Stimulated activated memory B cell treated with anti-CD40 and anti-IgM and Interleukin-4, amounts not matched to agents 10 μg/mL and 1 μg/mL and 100 μg/mL, for 72 hours (primary cell): ENCODE measurements at regions not wholly inside any gene's neighbourhood (a gene's known extent, or its start where the extent isn't known, plus 50 kb on each side); places are given as distances from the start of the nearest gene placed in this dataset.

Source experiments
- ATAC-seq: fragments of 150-1000 bp; cut with Tn5 transposase; 2 replicates; pipeline ENCODE4 v1.10.0; 2021
- H3K27ac Mint-ChIP-seq: one replicate; pipeline ENCODE4 v1.8.0; 2022; ENCODE audit warnings: mild to moderate bottlenecking, mixed read lengths
- H3K27me3 Mint-ChIP-seq: one replicate; pipeline ENCODE4 v1.8.0; 2022; ENCODE audit warnings: mixed read lengths
- H3K36me3 Mint-ChIP-seq: one replicate; pipeline ENCODE4 v1.8.0; 2022; ENCODE audit warnings: mixed read lengths
- H3K4me1 Mint-ChIP-seq: one replicate; pipeline ENCODE4 v1.8.0; 2022; ENCODE audit warnings: mixed read lengths
- H3K4me3 Mint-ChIP-seq: one replicate; pipeline ENCODE4 v1.8.0; 2022; ENCODE audit warnings: mild to moderate bottlenecking, moderate library complexity, mixed read lengths
- H3K9me3 Mint-ChIP-seq: one replicate; pipeline ENCODE4 v1.8.0; 2022; ENCODE audit warnings: mixed read lengths

DNA sequence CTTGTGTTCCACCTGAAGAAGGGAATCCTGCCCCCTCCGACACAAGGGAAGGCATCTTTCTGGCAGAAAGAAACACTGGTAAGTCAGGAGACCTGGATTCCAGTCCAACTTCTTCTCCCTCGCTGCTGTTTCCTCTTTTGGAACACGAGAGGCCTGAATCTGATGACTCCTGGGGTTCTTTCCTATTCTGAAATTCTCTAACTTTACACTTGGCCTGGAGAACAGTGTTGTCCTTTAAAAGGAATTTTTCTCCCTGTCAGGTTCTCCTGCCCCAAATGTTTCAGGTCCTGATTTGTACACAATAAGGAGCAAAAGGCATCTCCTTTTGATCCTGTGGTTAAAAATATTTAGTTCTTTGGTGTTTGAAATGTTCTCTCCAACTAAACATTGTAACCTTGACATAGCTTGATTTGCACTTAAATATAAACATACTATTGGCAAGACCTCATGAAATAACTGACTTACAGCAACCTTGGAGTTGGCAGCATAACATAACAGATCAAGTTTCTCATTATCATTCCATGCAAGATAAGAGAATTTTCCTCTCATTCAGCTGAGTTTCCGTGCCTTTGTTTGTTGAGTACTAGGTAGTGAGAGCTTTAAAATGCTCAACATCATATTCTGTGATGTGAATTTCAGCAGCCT lies 244.8 kb downstream of the COG6 start:
- no peak for ATAC-seq
- no peaks in the 10 kb centered on the region for H3K36me3 Mint-ChIP-seq
- H3K27me3 Mint-ChIP-seq: no peaks in the 10 kb centered on the region
- H3K9me3 Mint-ChIP-seq: peaks cover 2% of the 10 kb centered on the region
- no peaks in the 10 kb centered on the region for H3K4me1 Mint-ChIP-seq
- no peak overlapping the region for H3K27ac Mint-ChIP-seq
- no peak overlapping the region for H3K4me3 Mint-ChIP-seq

DNA sequence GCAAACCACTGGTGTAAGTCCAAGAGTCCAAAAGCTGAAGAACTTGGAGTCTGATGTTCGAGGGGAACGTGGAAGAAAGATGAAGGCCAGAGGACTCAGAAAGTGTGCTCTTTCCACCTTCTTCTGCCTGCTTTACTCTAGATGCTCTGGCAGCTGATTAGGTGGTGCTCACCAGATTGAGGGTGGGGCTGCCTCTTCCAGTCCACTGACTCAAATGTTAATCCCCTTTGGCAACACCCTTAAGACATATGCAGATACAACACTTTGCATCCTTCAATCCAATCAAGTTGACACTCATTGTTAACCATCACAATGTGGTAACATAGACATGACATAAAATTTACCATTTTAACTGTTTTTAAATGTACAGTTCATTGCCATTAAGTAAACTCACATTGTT lies 249.5 kb downstream of the COG6 start:
- Mint-ChIP-seq H3K9me3 (peaks cover 4% of the 10 kb centered on the region), H3K4me3 (no peak overlapping the region), H3K4me1 (no peaks in the 10 kb centered on the region), H3K36me3 (no peaks in the 10 kb centered on the region), H3K27me3 (no peaks in the 10 kb centered on the region), H3K27ac (no peak overlapping the region)
- no peak for ATAC-seq

DNA sequence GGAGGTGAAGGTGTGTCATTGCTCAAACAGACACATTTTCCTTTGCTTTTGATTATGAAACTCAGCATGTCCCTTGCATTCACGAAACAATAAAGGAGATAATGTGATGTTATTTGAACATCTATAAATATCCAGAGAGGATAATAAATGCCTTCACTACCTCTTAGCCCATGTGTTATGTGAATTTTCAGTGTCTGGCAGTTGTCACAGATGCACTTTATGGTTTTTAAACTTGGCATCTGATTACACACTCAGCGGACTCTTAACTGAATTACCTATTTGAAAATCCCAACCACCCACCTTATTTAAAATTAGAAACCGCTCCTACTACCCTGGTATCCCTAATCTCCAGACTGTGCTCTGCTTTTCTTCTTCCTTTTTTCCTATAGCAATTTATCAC lies 254.2 kb downstream of the COG6 start:
- H3K9me3 Mint-ChIP-seq: peaks cover 4% of the 10 kb centered on the region
- H3K27ac Mint-ChIP-seq: no peak overlapping the region
- H3K36me3 Mint-ChIP-seq: no peaks in the 10 kb centered on the region
- ATAC-seq: no peak
- peaks cover 11% of the 10 kb centered on the region for H3K27me3 Mint-ChIP-seq
- no peak overlapping the region for H3K4me3 Mint-ChIP-seq
- H3K4me1 Mint-ChIP-seq: peaks cover 10% of the 10 kb centered on the region

DNA sequence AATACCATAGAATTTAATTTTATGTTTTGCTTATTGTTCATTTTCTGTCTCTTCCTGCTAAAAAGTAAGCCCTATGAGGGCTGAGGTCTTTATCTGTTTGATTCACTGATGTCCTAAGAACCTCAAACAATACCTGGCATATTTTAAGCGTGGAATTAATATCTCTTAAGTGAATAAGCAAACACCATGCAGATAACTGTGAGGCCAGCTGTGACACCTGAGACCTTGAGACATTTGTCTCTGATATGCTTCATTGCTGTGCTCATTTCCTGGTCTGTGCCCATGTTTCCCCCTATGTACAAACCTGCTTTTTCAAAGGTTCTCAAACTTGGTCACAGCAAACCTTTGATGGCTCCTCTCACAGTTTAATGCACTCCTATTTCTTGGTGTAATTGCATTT lies 254.6 kb downstream of the COG6 start:
- H3K27ac Mint-ChIP-seq: no peak overlapping the region
- peaks cover 10% of the 10 kb centered on the region for H3K4me1 Mint-ChIP-seq
- H3K27me3 Mint-ChIP-seq: peaks cover 11% of the 10 kb centered on the region
- H3K4me3 Mint-ChIP-seq: no peak overlapping the region
- no peak for ATAC-seq
- peaks cover 4% of the 10 kb centered on the region for H3K9me3 Mint-ChIP-seq
- H3K36me3 Mint-ChIP-seq: no peaks in the 10 kb centered on the region

DNA sequence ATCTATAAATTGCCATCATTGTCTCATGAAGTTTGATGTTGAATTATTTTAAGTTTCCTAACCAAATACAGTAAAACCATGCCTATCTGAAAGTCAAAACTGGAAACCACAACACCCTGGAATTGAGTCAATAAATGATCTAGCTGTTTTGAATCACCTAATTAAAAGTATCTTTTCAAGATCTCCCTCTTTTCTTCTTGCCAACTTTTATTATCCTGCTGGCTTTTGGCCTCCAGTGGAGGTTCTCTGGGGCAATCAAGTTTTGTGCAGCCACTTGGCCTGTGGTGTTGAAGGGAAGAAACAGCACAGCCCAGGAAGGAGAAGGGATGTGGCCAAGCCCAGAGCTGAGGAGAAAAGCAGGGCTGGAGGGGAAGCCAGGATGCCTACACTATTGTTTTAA lies 255.4 kb downstream of the COG6 start:
- Mint-ChIP-seq H3K9me3 (no peaks in the 10 kb centered on the region), H3K27ac (no peak overlapping the region), H3K4me1 (peaks cover 10% of the 10 kb centered on the region), H3K27me3 (peaks cover 11% of the 10 kb centered on the region), H3K36me3 (no peaks in the 10 kb centered on the region), H3K4me3 (no peak overlapping the region)
- no peak for ATAC-seq

GRCh38 chr13:39913339-39913738 lies 257.9 kb downstream of the COG6 start:
- peaks cover 10% of the 10 kb centered on the region for H3K4me1 Mint-ChIP-seq
- H3K9me3 Mint-ChIP-seq: no peaks in the 10 kb centered on the region
- H3K27me3 Mint-ChIP-seq: peaks cover 20% of the 10 kb centered on the region
- no peak for ATAC-seq
- H3K36me3 Mint-ChIP-seq: no peaks in the 10 kb centered on the region
- no peak overlapping the region for H3K27ac Mint-ChIP-seq
- H3K4me3 Mint-ChIP-seq: no peak overlapping the region

DNA sequence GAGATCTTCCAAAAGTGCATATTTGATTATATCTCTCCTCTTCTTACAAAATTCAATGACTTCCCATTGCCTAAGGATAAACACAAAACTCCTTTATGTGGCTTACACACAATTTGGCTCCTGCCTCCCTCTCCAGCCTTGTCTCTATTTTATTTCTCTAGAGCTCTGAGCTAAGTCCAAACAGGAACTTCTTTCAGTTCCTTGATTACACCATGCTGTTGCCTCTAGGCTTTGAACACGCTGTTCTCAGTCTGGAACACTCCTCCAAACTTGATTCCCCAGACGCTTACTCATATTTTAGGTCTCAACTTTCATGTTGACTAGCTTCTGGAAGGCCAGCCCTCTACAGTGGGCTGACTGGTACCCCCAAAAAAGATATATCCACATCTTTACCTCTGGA lies 258.5 kb downstream of the COG6 start:
- Mint-ChIP-seq H3K4me3 (no peak overlapping the region), H3K27me3 (peaks cover 20% of the 10 kb centered on the region), H3K36me3 (no peaks in the 10 kb centered on the region), H3K4me1 (peaks cover 10% of the 10 kb centered on the region), H3K27ac (no peak overlapping the region), H3K9me3 (no peaks in the 10 kb centered on the region)
- ATAC-seq: peak; percentile 34

- Mint-ChIP-seq H3K4me1 (peaks cover 6% of the 10 kb centered on the region), H3K36me3 (no peaks in the 10 kb centered on the region), H3K27me3 (peaks cover 28% of the 10 kb centered on the region), H3K27ac (no peak overlapping the region), H3K4me3 (no peak overlapping the region), H3K9me3 (no peaks in the 10 kb centered on the region)
- ATAC-seq: no peak
Observed at GRCh38 chr13:39915418-39915817, 260.0 kb downstream of the COG6 start.

DNA sequence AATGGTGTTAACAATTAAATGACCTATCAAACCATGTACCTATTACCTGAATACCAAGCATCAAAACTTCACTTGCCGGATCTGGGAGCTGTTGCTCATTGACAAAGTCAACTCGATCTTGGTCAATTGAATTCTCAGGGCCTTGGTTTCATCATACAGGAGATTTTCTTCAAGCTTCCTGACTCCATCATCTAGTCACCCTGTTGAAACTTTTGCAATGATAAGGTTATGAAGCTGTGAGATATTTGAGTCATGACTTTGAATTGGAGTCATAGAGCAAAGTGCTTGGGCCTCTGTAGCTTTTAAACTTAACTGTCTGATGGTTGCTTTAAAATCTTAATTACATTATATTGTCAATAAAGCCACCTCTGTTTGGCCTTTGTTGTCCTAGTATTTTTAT lies 260.9 kb downstream of the COG6 start:
- Mint-ChIP-seq H3K4me3 (no peak overlapping the region), H3K36me3 (no peaks in the 10 kb centered on the region), H3K4me1 (no peaks in the 10 kb centered on the region), H3K9me3 (no peaks in the 10 kb centered on the region), H3K27ac (no peak overlapping the region), H3K27me3 (peaks cover 28% of the 10 kb centered on the region)
- no peak for ATAC-seq

DNA sequence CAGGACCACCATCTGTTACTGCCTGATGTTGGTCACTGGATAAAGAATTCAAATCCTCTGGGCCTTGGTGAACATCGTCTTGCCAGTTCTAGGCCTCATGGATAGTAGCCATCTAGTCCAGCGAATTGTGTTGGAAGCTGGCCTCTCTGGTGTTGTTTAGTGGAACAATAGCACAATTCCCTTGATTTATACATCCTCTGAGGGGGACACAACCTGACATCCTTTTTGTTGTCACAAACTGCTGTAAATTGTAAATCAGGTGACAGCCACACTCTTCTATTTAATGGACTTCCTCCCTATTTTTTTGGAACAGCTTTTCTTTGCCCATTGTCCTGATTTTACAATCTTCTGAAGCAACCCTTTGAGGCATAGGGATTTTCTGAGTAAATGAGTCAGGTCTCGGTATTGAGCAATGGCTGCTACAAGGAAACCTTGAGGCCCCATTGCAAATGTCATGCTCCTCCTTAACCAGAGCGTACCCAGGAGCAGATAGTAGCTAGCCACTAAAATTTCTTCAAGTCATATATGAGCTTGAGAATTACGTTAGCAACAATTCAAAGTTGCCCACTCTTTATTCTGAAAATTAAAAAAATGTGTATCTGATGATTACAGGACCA lies 263.3 kb downstream of the COG6 start:
- Mint-ChIP-seq H3K27me3 (peaks cover 23% of the 10 kb centered on the region), H3K36me3 (no peaks in the 10 kb centered on the region), H3K9me3 (peaks cover 5% of the 10 kb centered on the region), H3K27ac (no peak overlapping the region), H3K4me1 (no peaks in the 10 kb centered on the region), H3K4me3 (no peak overlapping the region)
- ATAC-seq: no peak

- Mint-ChIP-seq H3K4me1 (no peaks in the 10 kb centered on the region), H3K36me3 (no peaks in the 10 kb centered on the region), H3K27me3 (peaks cover 25% of the 10 kb centered on the region), H3K4me3 (no peak overlapping the region), H3K9me3 (peaks cover 12% of the 10 kb centered on the region), H3K27ac (no peak overlapping the region)
- ATAC-seq: no peak
Observed at GRCh38 chr13:39920613-39921012, 265.2 kb downstream of the COG6 start.

GRCh38 chr13:39926345-39926744 lies 270.9 kb downstream of the COG6 start:
- Mint-ChIP-seq H3K9me3 (peaks cover 14% of the 10 kb centered on the region), H3K4me1 (no peaks in the 10 kb centered on the region), H3K27ac (no peak overlapping the region), H3K27me3 (peaks cover 45% of the 10 kb centered on the region), H3K4me3 (no peak overlapping the region), H3K36me3 (no peaks in the 10 kb centered on the region)
- no peak for ATAC-seq

DNA sequence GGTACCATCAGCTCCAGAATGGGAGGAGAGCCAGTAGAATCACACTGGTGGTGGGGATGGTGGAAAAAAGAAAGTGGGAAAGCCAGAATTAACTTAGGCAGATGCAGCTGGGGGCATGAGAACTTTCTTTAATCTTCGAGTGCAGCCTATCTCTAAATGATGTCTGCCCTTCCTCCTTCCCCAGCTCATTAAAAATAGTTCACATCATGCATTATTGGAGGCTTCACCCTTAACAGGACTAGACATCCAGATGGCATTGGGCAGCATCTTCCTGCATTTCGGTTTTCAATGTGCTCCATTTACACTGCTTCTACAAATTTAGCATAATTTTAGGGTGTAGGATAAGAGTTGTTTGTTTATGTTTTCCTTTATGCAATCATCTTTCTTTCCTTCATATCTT lies 272.8 kb downstream of the COG6 start:
- no peak for ATAC-seq
- no peaks in the 10 kb centered on the region for H3K4me1 Mint-ChIP-seq
- H3K4me3 Mint-ChIP-seq: no peak overlapping the region
- peaks cover 8% of the 10 kb centered on the region for H3K9me3 Mint-ChIP-seq
- H3K27ac Mint-ChIP-seq: no peak overlapping the region
- peaks cover 51% of the 10 kb centered on the region for H3K27me3 Mint-ChIP-seq
- H3K36me3 Mint-ChIP-seq: no peaks in the 10 kb centered on the region

DNA sequence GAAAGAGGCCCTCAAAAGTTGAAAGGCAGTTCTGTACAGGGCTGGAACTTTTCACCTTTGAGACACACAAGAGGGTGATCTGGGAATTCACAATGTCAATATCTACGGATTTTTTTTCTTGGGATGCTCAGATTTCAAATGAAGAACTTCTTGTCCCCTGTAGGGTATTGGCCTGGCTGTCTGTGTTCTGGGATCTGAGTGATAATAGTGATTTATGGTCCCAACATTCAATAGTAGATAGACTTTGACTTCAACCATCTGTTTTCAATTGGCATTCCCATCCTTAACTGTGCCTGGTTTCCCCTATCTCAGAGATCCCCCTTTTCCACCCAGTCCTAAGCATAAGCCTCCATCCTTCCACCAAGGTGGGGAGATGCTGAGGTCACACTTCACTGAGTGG lies 274.1 kb downstream of the COG6 start:
- no peak for ATAC-seq
- no peaks in the 10 kb centered on the region for H3K4me1 Mint-ChIP-seq
- H3K9me3 Mint-ChIP-seq: peaks cover 8% of the 10 kb centered on the region
- no peaks in the 10 kb centered on the region for H3K36me3 Mint-ChIP-seq
- H3K4me3 Mint-ChIP-seq: no peak overlapping the region
- H3K27ac Mint-ChIP-seq: no peak overlapping the region
- H3K27me3 Mint-ChIP-seq: peaks cover 51% of the 10 kb centered on the region

DNA sequence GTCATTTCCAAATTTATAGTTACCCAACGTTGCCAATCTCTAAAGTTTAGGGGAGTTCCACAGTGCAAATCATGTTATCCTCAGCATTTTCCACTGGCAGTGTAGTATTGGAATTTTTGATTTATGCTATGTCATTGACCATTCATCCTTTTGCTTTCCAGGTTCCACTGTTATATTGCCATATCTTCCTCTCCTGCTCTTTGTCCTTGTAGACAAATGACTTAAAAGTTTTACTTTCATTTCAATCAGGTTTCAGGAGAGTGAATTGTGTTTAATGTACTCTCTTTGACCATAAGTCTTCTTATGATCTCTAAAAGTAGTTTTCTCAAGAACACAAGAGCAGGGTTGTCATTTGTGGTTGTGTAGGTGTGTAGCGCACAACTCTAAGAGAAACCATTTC lies 274.6 kb downstream of the COG6 start:
- Mint-ChIP-seq H3K27ac (no peak overlapping the region), H3K4me1 (no peaks in the 10 kb centered on the region), H3K9me3 (peaks cover 5% of the 10 kb centered on the region), H3K36me3 (no peaks in the 10 kb centered on the region), H3K27me3 (peaks cover 48% of the 10 kb centered on the region), H3K4me3 (no peak overlapping the region)
- no peak for ATAC-seq

DNA sequence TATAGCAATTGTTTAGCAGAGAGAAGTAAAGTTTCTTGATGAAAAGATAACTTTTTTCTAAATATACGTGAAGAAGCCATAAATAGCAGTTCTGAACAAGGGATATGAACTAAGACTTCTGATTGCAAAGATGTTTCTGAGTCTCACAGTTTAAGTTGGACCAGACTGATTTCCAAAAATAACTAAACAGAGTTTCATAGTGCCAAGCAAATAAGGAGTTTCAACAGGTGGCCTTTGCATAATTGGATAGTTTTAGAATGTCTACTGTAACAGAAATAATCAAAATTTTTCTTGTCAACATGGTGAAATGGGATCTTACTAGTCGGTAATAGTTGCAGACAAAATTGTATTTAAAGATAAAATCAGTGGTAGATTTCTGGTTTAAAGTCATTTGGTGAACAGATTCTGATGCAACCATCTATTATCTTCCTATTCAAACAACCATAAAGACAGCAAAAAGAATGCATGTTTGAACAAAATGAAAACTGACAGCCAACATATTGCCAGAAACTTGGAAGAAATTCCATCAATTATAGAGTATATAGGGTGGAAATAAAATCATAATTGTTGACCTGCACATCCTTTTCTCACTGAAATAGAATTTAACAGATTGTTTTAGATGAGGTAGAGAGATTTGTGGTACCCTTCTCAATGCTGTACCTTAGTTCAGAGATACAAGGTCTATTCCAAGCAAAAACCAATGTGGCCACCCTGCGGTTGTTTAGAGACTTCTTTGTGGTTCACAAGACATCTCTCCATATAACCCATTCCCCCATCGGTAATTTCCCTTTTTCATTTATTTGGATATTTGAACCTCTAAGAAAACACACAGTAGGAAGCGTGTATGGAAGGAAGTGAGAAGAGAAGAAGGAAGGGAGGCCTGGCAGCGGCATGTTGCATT lies 275.3 kb downstream of the COG6 start:
- Mint-ChIP-seq H3K36me3 (no peaks in the 10 kb centered on the region), H3K27ac (no peak overlapping the region), H3K4me3 (no peak overlapping the region), H3K9me3 (no peaks in the 10 kb centered on the region), H3K4me1 (no peaks in the 10 kb centered on the region), H3K27me3 (peaks cover 40% of the 10 kb centered on the region)
- ATAC-seq: no peak
